Endothelial cell (in vitro differentiated cells): ENCODE measurements at regions not wholly inside any gene's neighbourhood (a gene's known extent, or its start where the extent isn't known, plus 50 kb on each side); places are given as distances from the start of the nearest gene placed in this dataset.

Experiments used
- DNase-seq: peaks from one replicate; pipeline ENCODE4 v3.0.0; 2021; ENCODE audit warnings: low spot score
- H3K27ac Mint-ChIP-seq: one replicate; pipeline ENCODE4 v1.8.0; 2021; ENCODE audit warnings: mixed read lengths, inconsistent platforms; ENCODE audit not compliant: unreplicated experiment
- H3K27me3 Mint-ChIP-seq: one replicate; pipeline ENCODE4 v1.8.0; 2021; ENCODE audit warnings: mild to moderate bottlenecking, moderate library complexity, mixed read lengths, inconsistent platforms; ENCODE audit not compliant: unreplicated experiment
- H3K36me3 Mint-ChIP-seq: one replicate; pipeline ENCODE4 v1.8.0; 2021; ENCODE audit warnings: mild to moderate bottlenecking, low read depth, mixed read lengths, inconsistent platforms; ENCODE audit not compliant: unreplicated experiment
- H3K4me1 Mint-ChIP-seq: one replicate; pipeline ENCODE4 v1.8.0; 2021; ENCODE audit warnings: mild to moderate bottlenecking, mixed read lengths, inconsistent platforms; ENCODE audit not compliant: unreplicated experiment
- H3K4me3 Mint-ChIP-seq: one replicate; pipeline ENCODE4 v1.8.0; 2021; ENCODE audit warnings: mild to moderate bottlenecking, mixed read lengths, inconsistent platforms; ENCODE audit not compliant: unreplicated experiment
- H3K9me3 Mint-ChIP-seq: one replicate; pipeline ENCODE4 v1.8.0; 2021; ENCODE audit warnings: mixed read lengths, inconsistent platforms; ENCODE audit not compliant: unreplicated experiment
- CTCF ChIP-seq: fragments of 200-600 bp; sonication (generic); IDR thresholded peaks from one replicate; pipeline ENCODE4 v1.5.0; 2021; ENCODE audit warnings: antibody characterized with exemption; ENCODE audit not compliant: unreplicated experiment

GRCh38 chr9:108296056-108296455 is 559.7 kb downstream of the ACTL7B start:
- no peak overlapping the region for H3K4me3 Mint-ChIP-seq
- DNase-seq = no peak
- no peaks in the 10 kb centered on the region for H3K9me3 Mint-ChIP-seq
- no peak for TF ChIP-seq CTCF
- no peak overlapping the region for H3K27ac Mint-ChIP-seq
- H3K27me3 Mint-ChIP-seq = no peaks in the 10 kb centered on the region
- peaks cover 8% of the 10 kb centered on the region for H3K4me1 Mint-ChIP-seq
- no peaks in the 10 kb centered on the region for H3K36me3 Mint-ChIP-seq

GRCh38 chr9:108291586-108291932 is 564.2 kb downstream of the ACTL7B start:
- no peak for TF ChIP-seq CTCF
- no peak for DNase-seq
- Mint-ChIP-seq H3K27ac (no peak overlapping the region), H3K9me3 (no peaks in the 10 kb centered on the region), H3K4me3 (no peak overlapping the region), H3K36me3 (no peaks in the 10 kb centered on the region), H3K27me3 (no peaks in the 10 kb centered on the region), H3K4me1 (no peaks in the 10 kb centered on the region)

GRCh38 chr9:108290839-108291585 is 564.8 kb downstream of the ACTL7B start:
- DNase-seq = no peak
- no peak for TF ChIP-seq CTCF
- Mint-ChIP-seq H3K4me3 (no peak overlapping the region), H3K27ac (no peak overlapping the region), H3K27me3 (no peaks in the 10 kb centered on the region), H3K36me3 (no peaks in the 10 kb centered on the region), H3K9me3 (no peaks in the 10 kb centered on the region), H3K4me1 (no peaks in the 10 kb centered on the region)

GRCh38 chr9:108286638-108287206 is 569.1 kb downstream of the ACTL7B start:
- H3K27me3 Mint-ChIP-seq = no peaks in the 10 kb centered on the region
- no peaks in the 10 kb centered on the region for H3K4me1 Mint-ChIP-seq
- no peaks in the 10 kb centered on the region for H3K36me3 Mint-ChIP-seq
- H3K27ac Mint-ChIP-seq = no peak overlapping the region
- TF ChIP-seq CTCF = no peak
- H3K4me3 Mint-ChIP-seq = no peak overlapping the region
- DNase-seq = no peak
- no peaks in the 10 kb centered on the region for H3K9me3 Mint-ChIP-seq

- no peak overlapping the region for H3K27ac Mint-ChIP-seq
- no peaks in the 10 kb centered on the region for H3K9me3 Mint-ChIP-seq
- peaks cover 2% of the 10 kb centered on the region for H3K27me3 Mint-ChIP-seq
- H3K4me1 Mint-ChIP-seq = no peaks in the 10 kb centered on the region
- H3K36me3 Mint-ChIP-seq = no peaks in the 10 kb centered on the region
- H3K4me3 Mint-ChIP-seq = no peak overlapping the region
- no peak for DNase-seq
- TF ChIP-seq CTCF = no peak
These were observed 572.1 kb downstream of the ACTL7B start for GRCh38 chr9:108283696-108284095.
